GM12864 (cell line): ENCODE measurements at regions not wholly inside any gene's neighbourhood (a gene's known extent, or its start where the extent isn't known, plus 50 kb on each side); places are given as distances from the start of the nearest gene placed in this dataset.
"Not testable (repeated sequence)": the region's sequence is repeated elsewhere in the genome, so short reads cannot be mapped to it uniquely, and the experiment has no call there.

ENCODE experiments used
- DNase-seq: peaks from one replicate; pipeline ENCODE4 v3.0.0-alpha.2; 2011; ENCODE audit warnings: low read depth
- H3K4me3 ChIP-seq: 2 replicates; pipeline ENCODE4 v1.5.1; 2011; ENCODE audit warnings: mild to moderate bottlenecking, low read depth, low read length, control low read depth
- TF ChIP-seq, protein P1 (sequence below): IDR thresholded peaks from 2 replicates; pipeline ENCODE4 v1.5.1; 2011; ENCODE audit warnings: low read depth, mild to moderate bottlenecking, moderate library complexity, low read length, control low read depth, inconsistent platforms; ENCODE audit errors: missing control alignments

DNA sequence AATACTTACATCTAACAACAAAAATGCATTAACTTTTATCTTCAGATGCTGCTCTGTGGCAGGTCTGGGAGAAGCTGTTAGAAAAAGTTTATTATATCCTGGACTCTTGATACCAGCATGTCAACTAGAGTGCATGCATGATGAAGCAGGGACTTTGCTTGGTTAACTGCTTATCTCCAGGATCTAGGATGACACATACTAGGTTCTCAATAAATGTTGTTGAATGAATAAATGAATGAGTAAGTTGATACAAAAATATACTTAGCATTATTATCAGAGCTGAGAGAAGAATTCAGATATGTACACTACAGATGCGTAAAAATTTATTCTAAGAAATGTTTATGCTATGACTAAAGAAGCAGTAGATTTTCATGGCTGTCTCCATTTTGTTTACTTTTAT is 304.3 kb downstream of the LTN1 start:
- no peak for DNase-seq
- H3K4me3 ChIP-seq, result no peak overlapping the region
- TF ChIP-seq, protein P1, sequence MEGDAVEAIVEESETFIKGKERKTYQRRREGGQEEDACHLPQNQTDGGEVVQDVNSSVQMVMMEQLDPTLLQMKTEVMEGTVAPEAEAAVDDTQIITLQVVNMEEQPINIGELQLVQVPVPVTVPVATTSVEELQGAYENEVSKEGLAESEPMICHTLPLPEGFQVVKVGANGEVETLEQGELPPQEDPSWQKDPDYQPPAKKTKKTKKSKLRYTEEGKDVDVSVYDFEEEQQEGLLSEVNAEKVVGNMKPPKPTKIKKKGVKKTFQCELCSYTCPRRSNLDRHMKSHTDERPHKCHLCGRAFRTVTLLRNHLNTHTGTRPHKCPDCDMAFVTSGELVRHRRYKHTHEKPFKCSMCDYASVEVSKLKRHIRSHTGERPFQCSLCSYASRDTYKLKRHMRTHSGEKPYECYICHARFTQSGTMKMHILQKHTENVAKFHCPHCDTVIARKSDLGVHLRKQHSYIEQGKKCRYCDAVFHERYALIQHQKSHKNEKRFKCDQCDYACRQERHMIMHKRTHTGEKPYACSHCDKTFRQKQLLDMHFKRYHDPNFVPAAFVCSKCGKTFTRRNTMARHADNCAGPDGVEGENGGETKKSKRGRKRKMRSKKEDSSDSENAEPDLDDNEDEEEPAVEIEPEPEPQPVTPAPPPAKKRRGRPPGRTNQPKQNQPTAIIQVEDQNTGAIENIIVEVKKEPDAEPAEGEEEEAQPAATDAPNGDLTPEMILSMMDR, result no peak

DNA sequence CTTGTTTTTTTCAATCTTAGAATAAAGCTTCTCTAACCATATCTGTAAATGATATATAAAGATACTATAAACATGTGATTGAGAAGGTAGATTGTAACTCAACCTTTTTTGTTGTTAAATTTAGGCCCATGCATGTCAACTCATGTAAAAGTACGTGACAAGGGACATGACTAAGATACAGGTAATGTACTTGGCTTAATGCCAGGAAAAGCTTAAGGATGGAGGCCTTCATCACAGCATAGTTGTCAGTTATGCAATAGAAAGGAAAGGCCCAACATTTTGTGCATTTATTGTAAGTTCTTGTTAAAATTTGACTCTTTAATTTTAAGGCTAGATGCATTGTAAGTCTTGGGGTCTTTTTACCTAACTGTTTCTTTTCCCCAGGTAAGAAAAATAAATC is 305.1 kb downstream of the LTN1 start:
- H3K4me3 ChIP-seq, result no peak overlapping the region
- TF ChIP-seq, protein P1, result no peak
- DNase-seq, result no peak

DNA sequence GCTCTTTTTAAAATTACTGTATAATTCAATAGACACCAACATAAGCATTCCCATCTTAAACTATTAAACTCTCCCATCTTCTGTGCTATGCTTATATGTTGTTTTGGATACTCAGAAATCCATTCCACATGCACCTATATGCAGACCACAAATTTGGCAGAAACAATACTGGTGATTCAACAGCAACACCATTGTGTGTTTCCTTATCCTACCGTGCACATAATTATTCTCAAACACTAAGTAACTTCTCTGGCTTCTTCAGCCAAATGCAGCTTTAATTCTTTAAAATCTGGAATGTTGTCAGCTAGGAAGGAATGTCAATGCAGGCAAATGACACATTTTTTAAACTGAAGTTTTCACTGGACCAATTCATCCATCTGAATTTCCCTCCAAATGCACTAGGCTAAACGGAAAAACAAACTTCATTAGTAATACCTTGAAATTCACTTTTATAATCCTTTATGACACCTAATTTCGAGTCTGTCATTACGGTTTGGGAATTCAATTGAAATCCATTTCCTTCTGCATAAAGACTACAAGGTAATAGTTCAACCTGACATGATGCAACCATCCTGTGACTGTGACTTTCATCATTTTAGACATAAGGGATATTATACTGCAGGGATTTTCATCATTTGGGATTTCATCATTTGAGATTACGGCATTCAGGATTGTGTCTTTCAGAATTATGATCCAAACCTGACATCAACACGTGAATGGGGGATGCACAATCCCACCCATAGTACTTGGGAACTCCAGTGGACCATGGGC is 308.5 kb downstream of the LTN1 start:
- DNase-seq, result no peak
- H3K4me3 ChIP-seq, result no peak overlapping the region
- TF ChIP-seq, protein P1, result no peak

DNA sequence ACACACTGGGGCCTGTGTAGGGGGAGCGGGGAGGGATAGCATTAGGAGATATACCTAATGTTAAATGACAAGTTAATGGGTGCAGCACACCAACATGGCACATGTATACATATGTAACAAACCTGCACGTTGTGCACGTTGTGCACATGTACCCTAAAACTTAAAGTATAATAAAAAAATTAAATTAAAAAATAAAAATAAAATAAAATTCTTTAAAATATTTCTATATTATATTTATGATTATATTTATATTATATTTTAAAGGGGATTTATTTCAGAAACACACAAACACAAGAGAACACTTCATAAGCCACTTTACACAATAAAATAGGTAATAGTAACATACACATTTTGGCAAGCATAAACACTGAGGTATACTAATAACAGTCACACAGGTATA is 309.8 kb downstream of the LTN1 start:
- not testable (repeated sequence) for H3K4me3 ChIP-seq, DNase-seq

DNA sequence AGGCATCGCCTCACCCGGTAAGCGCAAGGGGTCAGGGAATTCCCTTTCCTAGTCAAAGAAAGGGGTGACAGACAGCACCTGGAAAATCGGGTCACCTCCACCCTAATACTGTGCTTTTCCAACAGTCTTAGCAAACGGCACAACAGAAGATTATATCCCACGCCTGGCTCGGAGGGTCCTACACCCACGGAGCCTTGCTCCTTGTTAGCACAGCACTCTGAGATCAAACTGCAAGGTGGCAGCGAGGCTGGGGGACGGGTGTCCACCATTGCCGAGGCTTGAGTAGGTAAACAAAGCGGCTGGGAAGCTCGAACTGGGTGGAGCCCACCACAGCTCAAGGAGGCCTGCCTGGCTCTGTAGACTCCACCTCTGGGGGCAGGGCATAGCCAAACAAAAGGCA is 315.6 kb downstream of the LTN1 start:
- not testable (repeated sequence) for H3K4me3 ChIP-seq, DNase-seq

DNA sequence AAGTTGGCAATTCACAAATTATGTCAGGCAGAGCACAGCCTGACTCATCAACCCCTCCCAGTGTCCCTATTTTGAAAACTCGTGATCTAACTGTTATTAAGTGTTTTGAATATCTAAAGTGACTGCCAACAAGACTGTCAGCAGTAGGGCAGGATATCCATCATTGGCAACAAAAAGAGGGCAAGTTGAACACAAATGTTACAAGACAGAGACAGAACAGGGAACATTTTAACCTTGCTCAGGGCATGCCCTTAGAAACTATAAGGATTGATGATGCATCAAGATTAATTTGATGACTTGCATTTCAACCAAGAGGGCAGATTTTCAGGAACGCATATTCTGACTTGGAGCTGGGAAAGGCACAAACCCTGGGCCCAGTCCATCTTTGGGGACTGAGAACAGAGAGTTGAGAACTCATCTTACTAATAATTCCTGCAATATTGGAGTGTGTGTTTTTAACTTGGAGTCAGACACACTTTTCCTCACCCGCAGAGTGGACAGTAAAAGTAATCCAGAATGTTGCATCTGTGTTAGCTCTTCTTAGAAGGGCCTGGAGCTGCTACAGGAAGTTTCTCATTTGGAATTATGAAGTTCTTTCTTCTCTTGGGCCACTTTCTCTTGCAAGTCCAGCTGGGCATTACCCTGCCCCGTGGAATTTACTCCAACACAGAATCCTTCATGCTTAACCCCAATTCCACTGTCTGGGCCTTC is 317.2 kb downstream of the LTN1 start:
- TF ChIP-seq, protein P1, result no peak
- no peak for DNase-seq
- no peak overlapping the region for H3K4me3 ChIP-seq

DNA sequence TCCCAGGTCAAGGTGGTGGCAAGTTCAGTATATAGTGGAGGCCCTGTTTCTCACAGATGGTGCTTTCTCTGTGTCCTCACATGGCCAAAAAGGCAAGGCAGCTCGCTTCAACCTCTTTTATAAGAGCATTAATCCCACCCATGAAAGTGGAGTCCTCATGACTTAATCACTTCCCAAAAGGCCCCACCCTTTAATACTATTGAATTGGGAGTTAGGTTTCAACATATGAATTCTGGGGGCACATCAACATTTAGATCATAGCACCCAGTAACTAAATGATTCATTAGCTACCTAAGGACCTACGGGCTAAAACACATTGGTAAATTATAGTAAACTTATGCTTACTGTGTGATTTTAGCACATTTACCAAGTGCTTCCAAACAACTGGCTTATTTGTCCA is 317.9 kb downstream of the LTN1 start:
- TF ChIP-seq, protein P1, result no peak
- H3K4me3 ChIP-seq, result no peak overlapping the region
- no peak for DNase-seq

DNA sequence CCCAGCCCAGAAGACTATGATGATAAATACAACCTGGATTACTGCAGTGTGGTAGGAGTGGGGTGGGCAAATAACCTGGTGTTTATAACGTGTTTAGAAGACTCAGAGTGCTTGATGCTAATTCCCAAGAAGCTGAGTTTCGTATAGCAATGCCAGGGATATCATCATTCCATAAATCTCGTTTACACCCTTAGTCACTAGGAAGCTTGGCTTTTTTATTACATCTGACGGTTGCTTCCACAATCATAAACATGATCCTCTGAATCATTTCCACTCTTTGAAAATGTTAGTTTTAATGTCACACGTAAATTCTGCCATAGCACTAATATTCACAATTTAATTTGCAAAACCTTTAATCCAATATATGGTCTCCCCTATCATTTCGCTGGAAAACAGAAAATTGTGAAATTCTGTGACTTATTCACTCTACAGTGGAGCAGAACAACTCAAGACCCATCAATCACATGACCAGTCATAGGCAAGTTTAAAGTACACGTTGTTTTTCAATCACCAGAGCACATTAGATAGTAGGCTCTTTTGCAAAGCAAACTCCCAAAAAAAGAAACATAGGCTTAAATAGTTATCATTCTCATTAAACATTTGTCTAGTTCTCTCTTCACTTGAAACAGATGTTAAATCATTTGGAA is 321.0 kb downstream of the LTN1 start:
- no peak overlapping the region for H3K4me3 ChIP-seq
- DNase-seq, result no peak
- TF ChIP-seq, protein P1, result no peak
